HL-60/S4 (cell line): ENCODE measurements at regions not wholly inside any gene's neighbourhood (a gene's known extent, or its start where the extent isn't known, plus 50 kb on each side); places are given as distances from the start of the nearest gene placed in this dataset.

ENCODE experiments used
- in situ Hi-C: fragments of 300-500 bp; cut with MboI; formaldehyde crosslinking; loops from 2 replicates; pipeline ENCODE4 v1.14.3; 2022; ENCODE audit warnings: low sequenced_read_pairs

DNA sequence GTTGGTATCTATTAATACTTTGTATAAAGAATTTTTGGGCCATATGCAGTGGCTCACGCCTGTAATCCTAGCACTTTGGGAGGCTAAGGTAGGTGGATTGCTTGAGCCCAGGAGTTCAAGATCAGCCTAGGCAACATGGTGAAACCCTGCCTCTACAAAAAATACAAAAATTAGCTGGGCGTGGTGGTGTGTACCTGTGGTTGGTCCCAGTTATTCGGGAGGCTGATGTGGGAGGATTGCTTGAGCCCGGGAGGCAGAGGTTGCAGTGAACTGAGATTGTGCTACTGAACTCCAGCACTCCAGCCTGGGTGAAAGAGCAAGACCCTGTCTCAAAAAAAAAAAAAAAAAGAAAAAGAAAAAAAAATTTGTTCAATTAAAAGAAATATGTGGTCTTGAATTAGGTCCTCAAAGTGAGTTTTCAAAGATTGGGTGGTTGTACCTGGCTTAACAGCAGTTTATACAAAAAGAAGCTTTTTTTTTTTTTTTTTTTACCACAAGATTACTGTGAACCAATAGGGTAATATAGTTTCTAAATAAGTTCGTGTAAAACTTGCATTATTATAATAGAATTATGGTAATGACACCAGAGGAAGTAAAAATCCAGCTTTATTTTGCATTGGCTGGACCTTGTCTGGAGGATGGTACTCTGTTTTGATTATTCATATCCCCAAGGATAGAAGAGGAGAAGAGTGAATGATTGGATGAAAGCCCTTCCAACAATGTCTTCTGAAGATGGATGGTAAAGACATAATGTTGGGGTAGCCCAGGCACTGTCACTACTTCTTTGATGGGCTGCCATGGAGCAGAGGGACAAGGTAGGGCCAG, 210.3 kb downstream of the MYCN start:
- in situ Hi-C loops = no loop called here

- in situ Hi-C loops = no loop called here
These were observed 209.2 kb downstream of the MYCN start for GRCh38 chr2:16149349-16150243.

GRCh38 chr2:16148632-16149348, 208.4 kb downstream of the MYCN start:
- in situ Hi-C loops = no loop called here

DNA sequence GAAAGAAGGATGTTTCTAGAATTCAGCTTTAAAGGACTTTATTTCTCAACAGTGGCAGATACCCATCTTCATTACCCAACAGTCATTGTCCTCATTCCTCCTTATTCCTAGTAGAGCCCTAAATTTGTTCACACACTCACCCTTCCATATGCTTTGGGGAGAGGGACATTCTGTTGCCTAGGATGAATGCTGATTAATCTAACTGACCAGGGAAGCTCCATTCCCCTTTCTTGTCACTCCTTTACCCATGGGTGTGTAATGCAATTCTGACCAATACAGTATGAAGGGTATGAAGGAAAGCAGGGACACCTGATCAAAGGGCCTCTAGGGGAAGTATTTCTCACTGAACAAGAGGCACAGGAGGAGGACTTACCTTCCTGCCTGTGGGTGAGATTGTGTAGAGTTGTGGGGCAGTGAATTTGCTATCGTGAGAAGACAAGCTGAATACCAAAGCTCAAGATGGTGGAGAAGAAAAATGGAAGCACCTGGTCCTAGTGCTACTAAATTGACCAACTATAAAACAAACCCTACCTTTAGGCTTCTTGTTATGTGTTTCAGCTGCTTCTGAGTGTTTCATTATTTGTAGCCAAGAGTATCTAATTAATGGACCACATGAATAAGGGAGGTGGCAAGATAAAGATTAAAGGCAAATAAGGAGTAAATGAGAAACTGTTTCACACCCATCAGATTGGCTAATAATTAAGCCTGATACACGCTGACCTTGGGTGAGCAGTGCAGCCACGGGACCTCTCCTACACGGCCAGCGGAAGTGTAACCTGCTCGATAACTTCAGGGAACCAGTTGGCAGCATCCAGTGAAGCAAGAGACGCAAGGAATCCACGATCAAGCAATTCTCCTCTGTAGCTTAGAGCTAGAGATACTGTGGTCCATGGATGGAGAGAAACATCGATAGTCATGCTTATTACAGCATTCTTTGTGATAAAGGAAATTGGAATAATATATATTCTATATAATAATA, 202.3 kb downstream of the MYCN start:
- in situ Hi-C loops = no loop called here

- in situ Hi-C loops = no loop called here
These were observed 201.2 kb downstream of the MYCN start for GRCh38 chr2:16141641-16141921.

DNA sequence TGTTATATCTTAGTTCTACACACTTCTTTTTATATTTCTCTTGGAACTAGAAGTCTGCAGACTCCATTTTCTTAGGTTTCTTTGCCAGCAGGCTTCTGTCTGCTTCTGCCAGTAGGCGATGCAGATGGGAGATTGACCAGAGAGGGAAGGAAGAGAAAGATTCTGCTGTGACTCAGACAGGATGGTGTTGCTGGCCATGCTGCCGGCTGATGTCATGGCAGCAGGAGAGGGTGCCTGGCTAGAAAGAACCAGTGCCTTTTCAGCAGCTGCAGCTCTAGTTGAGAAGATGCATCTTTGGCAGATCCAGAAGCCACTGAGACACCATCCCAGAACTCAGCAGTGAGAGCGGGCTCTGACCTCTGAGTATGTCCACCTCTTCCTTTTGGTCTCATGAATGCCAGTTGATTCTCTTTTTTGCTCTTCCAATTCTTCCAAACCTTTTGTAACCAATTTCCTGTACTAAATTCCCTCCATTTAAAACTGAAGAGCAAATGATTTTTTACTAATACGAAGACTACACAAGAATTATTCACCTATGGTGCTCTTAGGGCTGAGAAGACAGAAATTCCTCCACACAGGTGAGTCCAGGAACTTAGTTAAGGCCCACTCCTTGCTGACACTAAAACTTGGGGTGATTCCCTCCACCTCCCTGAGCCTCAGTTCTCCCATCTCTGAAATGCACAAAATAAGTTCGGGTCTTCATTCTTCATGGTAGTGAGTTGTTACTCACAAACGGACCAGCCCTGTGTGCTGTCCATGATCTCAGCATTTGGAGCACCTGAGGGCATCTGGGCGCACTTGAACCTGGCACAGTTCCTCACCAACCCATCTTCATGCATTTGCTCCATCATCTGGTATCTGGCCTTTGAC, 200.7 kb downstream of the MYCN start:
- in situ Hi-C loops = no loop called here

GRCh38 chr2:16139663-16140615, 199.6 kb downstream of the MYCN start:
- in situ Hi-C loops = no loop called here

GRCh38 chr2:16138811-16139662, 198.7 kb downstream of the MYCN start:
- in situ Hi-C loops = no loop called here

DNA sequence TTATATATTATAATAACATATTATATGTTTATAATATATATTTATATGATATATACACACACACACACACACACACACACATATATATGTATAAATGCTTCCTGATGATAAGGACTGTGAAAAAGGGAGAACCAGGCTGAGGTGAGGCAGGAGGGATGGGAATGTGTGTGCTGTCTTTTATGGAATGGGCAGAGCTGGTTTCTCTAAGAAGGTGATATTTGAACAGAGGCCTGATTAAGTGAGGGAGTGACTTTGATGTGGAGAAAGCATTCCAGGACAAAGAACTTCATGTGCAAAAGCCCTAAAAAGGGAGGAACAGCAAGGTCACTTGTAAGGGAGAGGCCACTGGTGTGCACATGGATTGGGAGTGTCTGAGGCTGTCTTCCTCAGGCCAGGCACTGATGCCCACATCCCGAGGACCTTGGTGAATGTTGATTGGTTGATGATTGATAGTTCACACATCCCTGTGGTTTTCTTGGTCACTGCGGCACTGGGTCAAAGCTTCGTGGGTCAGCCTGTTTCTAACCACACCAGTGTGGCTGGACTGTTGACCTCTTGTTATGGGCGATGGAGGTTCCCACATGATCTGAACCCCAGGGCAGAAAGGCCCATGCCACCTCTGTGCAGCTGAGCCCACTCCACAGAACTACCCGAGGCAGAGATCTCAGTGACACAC, 196.9 kb downstream of the MYCN start:
- in situ Hi-C loops = no loop called here

DNA sequence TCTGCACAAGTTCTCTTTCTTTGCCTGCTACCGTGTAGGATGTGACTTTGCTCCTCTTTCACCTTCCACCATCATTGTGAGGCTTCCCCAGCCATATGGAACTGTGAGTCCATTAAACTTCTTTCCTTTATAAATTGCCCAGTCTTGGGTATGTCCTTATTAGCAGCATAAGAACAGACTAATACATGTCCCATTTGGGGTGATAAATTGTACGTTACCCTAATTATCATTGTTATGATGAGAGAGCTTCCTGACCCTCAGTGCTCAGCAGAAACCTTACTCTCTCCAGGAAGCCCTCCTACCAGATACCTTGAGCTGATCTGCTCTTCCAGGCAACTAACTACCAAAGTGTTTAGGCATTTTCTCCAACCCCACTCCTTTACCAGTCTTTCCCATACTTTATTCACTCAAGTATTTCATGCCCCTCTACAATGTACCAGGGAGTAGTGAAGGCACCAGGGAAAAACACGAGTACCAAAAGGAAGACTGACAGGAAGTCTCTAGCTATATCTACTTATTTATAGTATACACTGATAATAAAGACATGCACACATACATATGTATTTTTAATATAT, 196.2 kb downstream of the MYCN start:
- in situ Hi-C loops = no loop called here

- in situ Hi-C loops = no loop called here
These were observed 195.6 kb downstream of the MYCN start for GRCh38 chr2:16135913-16136310.

DNA sequence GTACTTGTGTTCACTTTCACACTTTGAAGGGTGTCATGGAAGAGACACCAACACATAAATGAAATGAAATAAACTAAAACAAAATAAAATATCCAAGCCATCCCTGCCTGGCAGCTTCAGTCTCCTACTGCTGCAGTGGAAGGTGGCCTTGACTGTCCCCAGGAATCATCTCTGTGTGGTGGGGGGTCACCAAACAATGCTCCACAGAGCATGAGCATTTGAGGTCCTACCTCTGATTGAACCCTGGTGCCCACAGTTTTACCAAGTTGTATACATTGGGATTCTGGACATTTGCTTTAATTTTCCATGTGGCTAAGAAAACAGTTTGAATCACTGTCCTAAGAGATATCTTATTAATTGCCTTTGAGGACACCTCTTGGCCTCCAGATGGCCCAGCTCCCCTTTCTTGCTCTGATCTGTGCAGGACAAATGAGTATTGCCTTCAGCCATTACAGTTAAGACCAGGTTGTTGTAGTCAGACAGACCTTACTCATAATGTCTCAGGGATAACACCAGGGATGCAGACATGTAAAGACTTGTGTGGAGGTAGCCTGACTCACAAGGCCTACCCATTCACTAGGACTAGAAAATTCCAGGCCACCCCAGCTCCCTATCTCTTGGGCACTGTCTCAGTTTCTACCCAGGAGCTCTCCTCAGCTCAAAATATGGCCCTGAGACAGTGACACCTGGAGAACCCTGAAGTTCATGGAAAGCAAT, 195.0 kb downstream of the MYCN start:
- in situ Hi-C loops = no loop called here

GRCh38 chr2:16134436-16135165, 194.3 kb downstream of the MYCN start:
- in situ Hi-C loops = no loop called here

DNA sequence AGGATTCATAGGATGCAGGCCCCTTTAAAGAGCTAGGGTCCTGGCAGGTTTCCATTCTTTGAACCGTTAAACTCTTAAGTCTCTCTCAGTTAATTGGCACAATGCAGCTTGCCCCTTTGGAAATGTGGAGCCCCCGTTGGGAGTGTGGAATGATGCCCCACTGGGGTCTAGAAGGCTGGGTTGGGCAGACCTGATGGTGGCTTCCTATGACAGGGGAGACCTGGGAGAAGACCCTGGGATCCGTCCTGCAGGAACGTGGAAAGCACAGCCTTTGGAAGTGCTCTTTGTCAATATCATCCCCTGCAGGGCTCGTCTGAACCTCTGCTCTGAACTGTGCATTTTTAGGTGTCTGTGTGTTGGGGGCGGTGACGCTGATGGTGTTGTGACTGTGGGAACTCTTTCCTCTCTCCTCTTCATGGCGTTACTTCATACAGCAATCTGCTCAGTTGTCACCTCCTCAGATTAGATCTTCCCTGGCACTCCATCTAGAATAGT, 190.6 kb downstream of the MYCN start:
- in situ Hi-C loops = no loop called here

- in situ Hi-C loops = no loop called here
These were observed 190.2 kb downstream of the MYCN start for GRCh38 chr2:16130541-16130880.
